Ishikawa (cell line): ENCODE measurements at regions not wholly inside any gene's neighbourhood (a gene's known extent, or its start where the extent isn't known, plus 50 kb on each side); places are given as distances from the start of the nearest gene placed in this dataset.

Experiments used
- CEBPB ChIP-seq: IDR thresholded peaks from 2 replicates; pipeline ENCODE4 v1.6.1; 2012
- RAD21 ChIP-seq: IDR thresholded peaks from 2 replicates; pipeline ENCODE4 v1.6.1; 2012; ENCODE audit warnings: low read depth
- REST ChIP-seq: IDR thresholded peaks from 2 replicates; pipeline ENCODE4 v1.6.1; 2012; ENCODE audit warnings: low read depth, mild to moderate bottlenecking
- TAF1 ChIP-seq: IDR thresholded peaks from 2 replicates; pipeline ENCODE4 v1.6.1; 2012; ENCODE audit warnings: low read depth, mild to moderate bottlenecking
- TCF12 ChIP-seq: IDR thresholded peaks from 2 replicates; pipeline ENCODE4 v1.6.1; 2012; ENCODE audit warnings: low read depth

GRCh38 chr4:14667624-14668151 lies 334.6 kb upstream of the CPEB2 start:
- TF ChIP-seq REST (no peak), TCF12 (no peak), TAF1 (no peak), RAD21 (no peak), CEBPB (no peak)
